KMS-11 (cell line): ENCODE measurements at regions not wholly inside any gene's neighbourhood (a gene's known extent, or its start where the extent isn't known, plus 50 kb on each side); places are given as distances from the start of the nearest gene placed in this dataset.
"Not testable (repeated sequence)": the region's sequence is repeated elsewhere in the genome, so short reads cannot be mapped to it uniquely, and the experiment has no call there.

Experiments used
- H2AFZ ChIP-seq: fragments of 200-600 bp; sonication (generic); 2 replicates; pipeline ENCODE4 v1.6.1; 2016; ENCODE audit warnings: antibody characterized with exemption, mixed run types, low read depth
- H3K27ac ChIP-seq: fragments of 200-600 bp; sonication (generic); 2 replicates; pipeline ENCODE4 v1.6.1; 2016; ENCODE audit warnings: mild to moderate bottlenecking, mixed run types
- H3K27me3 ChIP-seq: fragments of 200-600 bp; sonication (generic); 2 replicates; pipeline ENCODE4 v1.6.1; 2017; ENCODE audit warnings: mild to moderate bottlenecking, low read depth, mixed run types, moderate library complexity; ENCODE audit not compliant: insufficient read depth
- H3K36me3 ChIP-seq: fragments of 200-600 bp; sonication (generic); 2 replicates; pipeline ENCODE4 v1.6.1; 2017; ENCODE audit warnings: mild to moderate bottlenecking, mixed run types; ENCODE audit not compliant: insufficient read depth
- H3K4me1 ChIP-seq: fragments of 200-600 bp; sonication (generic); 2 replicates; pipeline ENCODE4 v1.6.1; 2016; ENCODE audit warnings: mild to moderate bottlenecking, low read depth, mixed run types; ENCODE audit not compliant: poor library complexity, severe bottlenecking
- H3K4me2 ChIP-seq: fragments of 200-600 bp; sonication (generic); 2 replicates; pipeline ENCODE4 v1.7.0; 2016; ENCODE audit warnings: mild to moderate bottlenecking, mixed run types
- H3K4me3 ChIP-seq: fragments of 200-600 bp; sonication (generic); IDR thresholded peaks from 2 replicates; pipeline ENCODE4 v1.6.1; 2017; ENCODE audit warnings: low read depth, low read length, mixed read lengths; ENCODE audit not compliant: insufficient read depth
- H3K79me2 ChIP-seq: fragments of 200-600 bp; sonication (generic); 2 replicates; pipeline ENCODE4 v1.6.1; 2016; ENCODE audit warnings: low read depth, mixed run types; ENCODE audit not compliant: insufficient read depth
- H3K9ac ChIP-seq: fragments of 200-600 bp; sonication (generic); 2 replicates; pipeline ENCODE4 v1.6.1; 2016; ENCODE audit warnings: mild to moderate bottlenecking, mixed run types
- H4K20me1 ChIP-seq: fragments of 200-600 bp; sonication (generic); 2 replicates; pipeline ENCODE4 v1.6.1; 2016; ENCODE audit warnings: mild to moderate bottlenecking, mixed run types; ENCODE audit not compliant: insufficient read depth
- TF ChIP-seq, protein P1 (sequence below): fragments of 200-600 bp; sonication (generic); conservative IDR thresholded peaks from 2 replicates; pipeline ENCODE4 v1.6.1; 2017; ENCODE audit warnings: low read depth, mild to moderate bottlenecking, antibody characterized with exemption, low read length, moderate library complexity, mixed read lengths

DNA sequence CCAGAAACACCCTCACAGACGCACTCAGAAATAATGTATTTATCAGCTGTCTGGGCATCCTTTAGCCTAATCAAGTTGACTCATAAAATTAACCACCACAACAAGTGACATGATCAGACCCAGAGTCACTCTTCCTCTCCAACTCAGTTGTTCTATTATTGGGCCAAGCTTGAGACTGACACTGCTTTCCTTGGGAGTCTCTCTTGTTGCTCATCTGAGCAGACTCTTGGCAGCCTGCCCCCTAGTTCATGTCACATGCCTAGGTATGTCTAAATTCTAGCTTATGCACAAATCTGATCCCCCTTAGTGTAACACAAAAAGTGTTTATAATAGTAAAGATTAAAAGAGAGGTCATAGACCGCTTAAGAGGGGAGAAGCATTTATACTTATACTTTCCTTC is 72.6 kb upstream of the ADAMTS3 start:
- H3K27me3 ChIP-seq, result no peaks in the 10 kb centered on the region
- H3K9ac ChIP-seq, result no peak overlapping the region
- TF ChIP-seq, protein P1, sequence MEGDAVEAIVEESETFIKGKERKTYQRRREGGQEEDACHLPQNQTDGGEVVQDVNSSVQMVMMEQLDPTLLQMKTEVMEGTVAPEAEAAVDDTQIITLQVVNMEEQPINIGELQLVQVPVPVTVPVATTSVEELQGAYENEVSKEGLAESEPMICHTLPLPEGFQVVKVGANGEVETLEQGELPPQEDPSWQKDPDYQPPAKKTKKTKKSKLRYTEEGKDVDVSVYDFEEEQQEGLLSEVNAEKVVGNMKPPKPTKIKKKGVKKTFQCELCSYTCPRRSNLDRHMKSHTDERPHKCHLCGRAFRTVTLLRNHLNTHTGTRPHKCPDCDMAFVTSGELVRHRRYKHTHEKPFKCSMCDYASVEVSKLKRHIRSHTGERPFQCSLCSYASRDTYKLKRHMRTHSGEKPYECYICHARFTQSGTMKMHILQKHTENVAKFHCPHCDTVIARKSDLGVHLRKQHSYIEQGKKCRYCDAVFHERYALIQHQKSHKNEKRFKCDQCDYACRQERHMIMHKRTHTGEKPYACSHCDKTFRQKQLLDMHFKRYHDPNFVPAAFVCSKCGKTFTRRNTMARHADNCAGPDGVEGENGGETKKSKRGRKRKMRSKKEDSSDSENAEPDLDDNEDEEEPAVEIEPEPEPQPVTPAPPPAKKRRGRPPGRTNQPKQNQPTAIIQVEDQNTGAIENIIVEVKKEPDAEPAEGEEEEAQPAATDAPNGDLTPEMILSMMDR, result no peak
- H3K27ac ChIP-seq, result no peak overlapping the region
- H2AFZ ChIP-seq, result no peak overlapping the region
- H3K4me3 ChIP-seq, result no peak overlapping the region
- no peak overlapping the region for H3K4me2 ChIP-seq
- H3K36me3 ChIP-seq, result no peaks in the 10 kb centered on the region
- no peaks in the 10 kb centered on the region for H4K20me1 ChIP-seq
- H3K79me2 ChIP-seq, result no peaks in the 10 kb centered on the region
- peaks cover 5% of the 10 kb centered on the region for H3K4me1 ChIP-seq

GRCh38 chr4:72636866-72637265 is 67.8 kb upstream of the ADAMTS3 start:
- not testable (repeated sequence) for H3K79me2 ChIP-seq, H3K27ac ChIP-seq, H4K20me1 ChIP-seq, H2AFZ ChIP-seq, H3K27me3 ChIP-seq, H3K4me1 ChIP-seq, H3K4me3 ChIP-seq, H3K9ac ChIP-seq, H3K4me2 ChIP-seq, H3K36me3 ChIP-seq

DNA sequence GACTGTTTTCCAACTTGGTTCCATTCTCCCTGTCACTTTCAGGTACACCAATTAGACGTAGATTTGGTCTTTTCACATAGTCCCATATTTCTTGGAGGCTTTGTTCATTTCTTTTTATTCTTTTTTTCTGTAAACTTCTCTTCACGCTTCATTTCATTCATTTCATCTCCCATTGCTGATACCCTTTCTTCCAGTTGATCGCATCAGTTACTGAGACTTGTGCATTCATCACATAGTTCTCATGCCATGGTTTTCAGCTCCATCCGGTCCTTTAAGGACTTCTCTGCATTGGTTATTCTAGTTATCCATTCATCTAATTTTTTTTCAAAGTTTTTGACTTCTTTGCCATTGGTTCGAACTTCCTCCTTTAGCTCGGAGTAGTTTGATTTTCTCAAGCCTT is 66.9 kb upstream of the ADAMTS3 start:
- H2AFZ ChIP-seq, H3K4me1 ChIP-seq, H3K4me3 ChIP-seq, H3K9ac ChIP-seq, H3K36me3 ChIP-seq, H4K20me1 ChIP-seq, H3K27ac ChIP-seq, H3K4me2 ChIP-seq, H3K79me2 ChIP-seq, H3K27me3 ChIP-seq: not testable (repeated sequence)

DNA sequence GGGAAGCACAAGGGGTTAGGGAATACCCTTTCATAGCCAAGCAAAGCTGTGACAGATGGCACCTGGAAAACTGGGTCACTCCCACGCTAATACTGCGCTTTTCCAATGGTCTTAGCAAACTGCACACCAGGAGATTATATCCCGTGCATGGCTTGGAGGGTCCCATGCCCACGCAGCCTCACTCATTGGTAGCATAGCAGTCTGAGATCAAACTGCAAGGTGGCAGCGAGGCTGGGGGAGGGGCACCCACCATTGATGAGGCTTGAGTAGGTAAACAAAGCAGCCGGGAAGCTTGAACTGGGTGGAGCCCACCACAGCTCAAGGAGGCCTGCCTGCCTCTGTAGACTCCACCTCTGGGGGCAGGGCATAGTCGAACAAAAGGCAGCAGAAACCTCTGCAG is 63.2 kb upstream of the ADAMTS3 start:
- H3K9ac ChIP-seq, H3K27me3 ChIP-seq: not testable (repeated sequence)

DNA sequence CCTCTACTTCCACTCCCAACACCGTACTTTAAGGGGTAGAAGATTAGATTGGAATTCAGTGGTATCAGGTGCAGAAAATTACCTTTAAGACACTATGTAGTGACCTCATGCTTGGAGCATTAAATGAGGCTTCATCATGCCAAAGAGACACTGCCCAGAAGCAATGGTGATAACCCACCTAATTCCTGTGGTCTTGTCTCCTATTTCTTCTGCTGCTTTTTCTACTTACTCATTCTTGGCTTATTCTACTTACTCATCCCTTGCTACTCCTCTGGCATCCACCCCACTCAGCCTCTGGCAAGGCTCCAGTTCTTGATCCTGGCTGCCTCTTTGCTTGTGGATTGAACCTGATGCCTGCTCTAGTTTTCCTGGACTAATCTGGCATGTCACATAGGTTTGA is 62.3 kb upstream of the ADAMTS3 start:
- Histone ChIP-seq H3K27me3 (no peaks in the 10 kb centered on the region), H3K4me2 (no peak overlapping the region), H4K20me1 (no peaks in the 10 kb centered on the region), H3K27ac (no peak overlapping the region), H3K4me1 (no peaks in the 10 kb centered on the region), H2AFZ (no peak overlapping the region), H3K4me3 (no peak overlapping the region), H3K79me2 (no peaks in the 10 kb centered on the region), H3K9ac (no peak overlapping the region), H3K36me3 (no peaks in the 10 kb centered on the region)
- TF ChIP-seq, protein P1, result no peak

More for the DNA sequence above, 63.2 kb upstream of the ADAMTS3 start:
- H2AFZ ChIP-seq, H3K4me3 ChIP-seq, H4K20me1 ChIP-seq, H3K4me2 ChIP-seq, H3K36me3 ChIP-seq, H3K79me2 ChIP-seq, H3K27ac ChIP-seq, H3K4me1 ChIP-seq: not testable (repeated sequence)

DNA sequence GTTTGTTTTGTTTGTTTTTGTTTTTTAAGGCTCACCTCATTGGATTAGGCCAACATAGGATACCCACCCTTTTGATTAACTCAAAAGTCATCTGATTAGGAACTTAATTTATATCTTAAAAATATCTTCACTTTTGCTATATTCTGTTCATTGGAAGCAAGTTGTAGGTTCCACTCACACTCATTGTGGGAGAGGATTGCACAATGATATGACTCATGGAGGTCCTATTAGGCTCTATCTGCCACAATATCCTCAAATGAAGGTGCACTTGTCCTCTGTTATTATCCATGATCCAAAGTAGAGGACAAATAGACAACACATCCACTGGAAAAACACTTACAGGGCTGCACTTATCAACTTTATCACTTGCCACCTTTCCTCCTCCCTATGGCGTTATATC is 60.5 kb upstream of the ADAMTS3 start:
- TF ChIP-seq, protein P1, result no peak
- Histone ChIP-seq H3K36me3 (no peaks in the 10 kb centered on the region), H2AFZ (no peak overlapping the region), H3K4me3 (no peak overlapping the region), H3K27me3 (no peaks in the 10 kb centered on the region), H3K79me2 (no peaks in the 10 kb centered on the region), H3K9ac (no peak overlapping the region), H4K20me1 (no peaks in the 10 kb centered on the region), H3K4me1 (no peaks in the 10 kb centered on the region), H3K4me2 (no peak overlapping the region), H3K27ac (no peak overlapping the region)
